PC-3 (cell line): ENCODE measurements at regions not wholly inside any gene's neighbourhood (a gene's known extent, or its start where the extent isn't known, plus 50 kb on each side); places are given as distances from the start of the nearest gene placed in this dataset.

Experiments
- CTCF ChIP-seq: fragments of 300-600 bp; sonication (generic); conservative IDR thresholded peaks from 2 replicates; pipeline ENCODE4 v1.5.1; 2017; ENCODE audit warnings: antibody characterized with exemption, low read depth, mild to moderate bottlenecking, low read length
- EZH2 ChIP-seq: fragments of 300-600 bp; sonication (generic); IDR thresholded peaks from one replicate; pipeline ENCODE4 v1.6.1; 2017; ENCODE audit warnings: antibody characterized with exemption, mild to moderate bottlenecking, low read length; ENCODE audit not compliant: unreplicated experiment
- EZH2phosphoT487 ChIP-seq: fragments of 300-600 bp; sonication (generic); IDR thresholded peaks from 2 replicates; pipeline ENCODE4 v1.6.1; 2018; ENCODE audit warnings: mild to moderate bottlenecking, antibody characterized with exemption, low read length, borderline replicate concordance

- 0 out of 2 replicates have a peak, but pooled peaks have one; percentile 18 for TF ChIP-seq CTCF
- TF ChIP-seq EZH2 = no peak
- no peak for TF ChIP-seq EZH2phosphoT487
These were observed 126.4 kb downstream of the RPLP1 start for GRCh38 chr15:69578787-69579583.
